ENCODE measurements at regions not wholly inside any gene's neighbourhood (a gene's known extent, or its start where the extent isn't known, plus 50 kb on each side); places are given as distances from the start of the nearest gene placed in this dataset.

- peaks cover 44% of the 10 kb centered on the region for H3K27me3 ChIP-seq
- H3K4me1 ChIP-seq: no peaks in the 10 kb centered on the region
- H3K4me3 ChIP-seq: no peak overlapping the region
- TF ChIP-seq CTCF (IDR thresholded peaks at IDR 0.05) (no peak), EP300 (IDR thresholded peaks at IDR 0.05) (no peak), POLR2AphosphoS5 (IDR thresholded peaks at IDR 0.05) (no peak), POLR2A (IDR thresholded peaks at IDR 0.05) (no peak)
- H3K27ac ChIP-seq: no peak overlapping the region
- no peaks in the 10 kb centered on the region for H3K36me3 ChIP-seq
- ATAC-seq: no peak
- H3K9me3 ChIP-seq: no peaks in the 10 kb centered on the region
- WGBS, 2 donors (ENCODE audit: low coverage in 1 of 2): 61 to 67% methylated on average over 4 of the region's 4 CpGs
These were observed 73.2 kb downstream of the GGTLC2 start for GRCh38 chr22:22717664-22718063.

- no peak for ATAC-seq
These were observed 75.8 kb downstream of the GGTLC2 start for GRCh38 chr22:22720201-22720723.

GRCh38 chr22:22720724-22721261, 76.4 kb downstream of the GGTLC2 start:
- H3K9me3 ChIP-seq: no peaks in the 10 kb centered on the region
- no peaks in the 10 kb centered on the region for H3K36me3 ChIP-seq
- TF ChIP-seq EP300 (IDR thresholded peaks at IDR 0.05): no peak
- no peak for TF ChIP-seq POLR2A (IDR thresholded peaks at IDR 0.05)
- TF ChIP-seq POLR2AphosphoS5 (IDR thresholded peaks at IDR 0.05): no peak
- no peak for TF ChIP-seq CTCF (IDR thresholded peaks at IDR 0.05)
- H3K4me1 ChIP-seq: no peaks in the 10 kb centered on the region
- no peak overlapping the region for H3K4me3 ChIP-seq
- ATAC-seq: peak; percentile 50
- 70 to 100% methylated on average over 2 of the region's 6 CpGs for WGBS, 2 donors (ENCODE audit: low coverage in 1 of 2)
- H3K27me3 ChIP-seq: peaks cover 35% of the 10 kb centered on the region
- H3K27ac ChIP-seq: no peak overlapping the region

More at GRCh38 chr22:22720201-22720723, 75.8 kb downstream of the GGTLC2 start:
- H3K9me3 ChIP-seq: no peaks in the 10 kb centered on the region
- no peak for TF ChIP-seq CTCF (IDR thresholded peaks at IDR 0.05)
- no peak for TF ChIP-seq POLR2A (IDR thresholded peaks at IDR 0.05)
- no peak for TF ChIP-seq POLR2AphosphoS5 (IDR thresholded peaks at IDR 0.05)
- no peak for TF ChIP-seq EP300 (IDR thresholded peaks at IDR 0.05)
- no peaks in the 10 kb centered on the region for H3K36me3 ChIP-seq
- no peak overlapping the region for H3K27ac ChIP-seq
- H3K4me1 ChIP-seq: no peaks in the 10 kb centered on the region
- peaks cover 38% of the 10 kb centered on the region for H3K27me3 ChIP-seq
- 19 to 30% methylated on average over 2 to 3 of the region's 3 CpGs for WGBS, 2 donors (ENCODE audit: low coverage in 1 of 2)
- H3K4me3 ChIP-seq: no peak overlapping the region

GRCh38 chr22:22721681-22722354, 77.4 kb downstream of the GGTLC2 start:
- 70 to 80% methylated on average over 5 of the region's 5 CpGs for WGBS, 2 donors (ENCODE audit: low coverage in 1 of 2)
- Histone ChIP-seq H3K36me3 (no peaks in the 10 kb centered on the region), H3K4me1 (no peaks in the 10 kb centered on the region), H3K27ac (no peak overlapping the region), H3K9me3 (no peaks in the 10 kb centered on the region), H3K27me3 (peaks cover 30% of the 10 kb centered on the region), H3K4me3 (no peak overlapping the region)
- no peak for ATAC-seq
- TF ChIP-seq EP300 (IDR thresholded peaks at IDR 0.05) (no peak), CTCF (IDR thresholded peaks at IDR 0.05) (no peak), POLR2A (IDR thresholded peaks at IDR 0.05) (no peak), POLR2AphosphoS5 (IDR thresholded peaks at IDR 0.05) (no peak)

GRCh38 chr22:22728382-22728781, 84.0 kb downstream of the GGTLC2 start:
- Histone ChIP-seq H3K36me3 (no peaks in the 10 kb centered on the region), H3K4me1 (no peaks in the 10 kb centered on the region), H3K4me3 (no peak overlapping the region), H3K27ac (no peak overlapping the region), H3K9me3 (no peaks in the 10 kb centered on the region), H3K27me3 (peaks cover 44% of the 10 kb centered on the region)
- 78 to 82% methylated on average over 5 of the region's 5 CpGs for WGBS, 2 donors (ENCODE audit: low coverage in 1 of 2)
- TF ChIP-seq EP300 (IDR thresholded peaks at IDR 0.05) (no peak), POLR2A (IDR thresholded peaks at IDR 0.05) (no peak), CTCF (IDR thresholded peaks at IDR 0.05) (no peak), POLR2AphosphoS5 (IDR thresholded peaks at IDR 0.05) (no peak)
- no peak for ATAC-seq

Measured in gastroesophageal sphincter (tissue), 4 donors.